ENCODE measurements at regions not wholly inside any gene's neighbourhood (a gene's known extent, or its start where the extent isn't known, plus 50 kb on each side); places are given as distances from the start of the nearest gene placed in this dataset.

DNA sequence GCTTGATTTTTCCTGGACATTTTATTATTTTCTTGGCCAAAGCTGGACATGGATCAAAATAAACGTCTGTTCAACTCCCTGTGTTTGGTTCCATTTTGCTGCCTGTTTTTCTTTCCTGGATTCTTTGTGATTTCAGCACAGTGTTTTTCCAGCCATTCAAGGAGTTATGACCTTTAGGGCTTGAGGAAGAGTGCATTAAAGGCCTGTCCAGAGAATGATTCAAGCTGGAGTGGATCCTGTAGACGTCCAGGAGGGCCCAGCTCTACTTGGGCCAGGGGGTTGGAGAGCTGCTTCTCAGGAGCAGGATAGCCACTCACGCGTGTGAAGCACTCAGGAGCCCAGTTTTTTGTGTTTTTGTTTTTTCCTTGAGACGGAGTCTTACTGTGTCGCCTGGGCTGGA lies 56.5 kb upstream of the IER3 start:
- H3K36me3 ChIP-seq (ENCODE audit: insufficient read depth, low read length) = no peaks in the 10 kb centered on the region
- no peaks in the 10 kb centered on the region for H3K9me3 ChIP-seq (ENCODE audit: low read depth, low read length)
- no peak for DNase-seq (ENCODE audit: low read depth, low spot score)
- H3K9ac ChIP-seq (ENCODE audit: insufficient read length) = no peak overlapping the region
- TF ChIP-seq POLR2AphosphoS5 (IDR thresholded peaks at IDR 0.05; ENCODE audit: borderline replicate concordance, low read depth, low read length) (no peak), FOXP2 (optimal IDR thresholded peaks at IDR 0.05; ENCODE audit: control extremely low read depth, extremely low read length, insufficient read depth) (no peak), EZH2 (IDR thresholded peaks at IDR 0.05) (no peak)
- H3K4me3 ChIP-seq = no peak overlapping the region
- no peak overlapping the region for H3K27ac ChIP-seq

DNA sequence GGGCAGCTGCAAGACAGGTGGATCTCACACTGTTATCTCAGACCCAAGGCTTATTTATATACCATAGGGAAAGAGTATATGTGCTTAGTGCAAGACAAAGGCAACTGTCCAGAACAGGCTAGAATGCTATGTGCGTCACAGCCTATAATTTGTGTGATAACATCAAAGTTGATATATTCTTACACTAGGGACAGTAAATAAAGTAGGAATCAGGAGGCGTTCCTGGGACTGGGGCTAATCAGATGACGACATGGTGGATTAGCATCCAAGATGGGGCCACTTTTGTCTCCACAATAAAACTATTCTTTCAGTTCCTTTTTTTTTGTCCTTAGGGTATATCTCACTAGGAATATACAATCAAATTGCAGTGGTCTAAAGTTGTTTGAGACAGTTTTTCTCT lies 54.9 kb upstream of the IER3 start:
- Histone ChIP-seq H3K9me3 (ENCODE audit: low read depth, low read length) (no peaks in the 10 kb centered on the region), H3K36me3 (ENCODE audit: insufficient read depth, low read length) (no peaks in the 10 kb centered on the region), H3K9ac (ENCODE audit: insufficient read length) (no peak overlapping the region), H3K27ac (no peak overlapping the region), H3K4me3 (no peak overlapping the region)
- DNase-seq (ENCODE audit: low read depth, low spot score) = no peak
- no peak for TF ChIP-seq EZH2 (IDR thresholded peaks at IDR 0.05)
- TF ChIP-seq FOXP2 (optimal IDR thresholded peaks at IDR 0.05; ENCODE audit: control extremely low read depth, extremely low read length, insufficient read depth) = no peak
- TF ChIP-seq POLR2AphosphoS5 (IDR thresholded peaks at IDR 0.05; ENCODE audit: borderline replicate concordance, low read depth, low read length) = no peak

DNA sequence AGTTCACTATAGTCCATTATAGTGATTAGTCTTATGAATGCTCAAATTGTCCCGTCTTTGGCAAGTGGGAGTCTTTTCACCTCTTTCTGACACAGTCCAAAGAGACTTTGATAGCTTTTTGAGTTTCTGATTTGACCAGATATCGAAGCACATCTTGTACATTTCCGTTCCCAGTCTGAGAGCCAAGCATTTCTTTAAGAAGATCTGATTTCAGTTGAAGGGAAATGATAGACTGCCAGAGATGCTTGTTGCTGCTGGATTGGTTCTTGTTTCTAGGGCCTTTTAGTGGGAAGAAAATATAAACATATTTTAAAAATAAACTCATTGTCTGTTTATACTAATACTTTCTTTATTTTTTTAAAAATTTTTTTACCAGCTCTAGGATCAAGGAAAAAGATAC lies 54.1 kb upstream of the IER3 start:
- DNase-seq (ENCODE audit: low read depth, low spot score) = no peak
- no peaks in the 10 kb centered on the region for H3K9me3 ChIP-seq (ENCODE audit: low read depth, low read length)
- H3K36me3 ChIP-seq (ENCODE audit: insufficient read depth, low read length) = no peaks in the 10 kb centered on the region
- TF ChIP-seq POLR2AphosphoS5 (IDR thresholded peaks at IDR 0.05; ENCODE audit: borderline replicate concordance, low read depth, low read length) = no peak
- TF ChIP-seq FOXP2 (optimal IDR thresholded peaks at IDR 0.05; ENCODE audit: control extremely low read depth, extremely low read length, insufficient read depth) = no peak
- no peak for TF ChIP-seq EZH2 (IDR thresholded peaks at IDR 0.05)
- no peak overlapping the region for H3K9ac ChIP-seq (ENCODE audit: insufficient read length)
- no peak overlapping the region for H3K27ac ChIP-seq
- H3K4me3 ChIP-seq = no peak overlapping the region

DNA sequence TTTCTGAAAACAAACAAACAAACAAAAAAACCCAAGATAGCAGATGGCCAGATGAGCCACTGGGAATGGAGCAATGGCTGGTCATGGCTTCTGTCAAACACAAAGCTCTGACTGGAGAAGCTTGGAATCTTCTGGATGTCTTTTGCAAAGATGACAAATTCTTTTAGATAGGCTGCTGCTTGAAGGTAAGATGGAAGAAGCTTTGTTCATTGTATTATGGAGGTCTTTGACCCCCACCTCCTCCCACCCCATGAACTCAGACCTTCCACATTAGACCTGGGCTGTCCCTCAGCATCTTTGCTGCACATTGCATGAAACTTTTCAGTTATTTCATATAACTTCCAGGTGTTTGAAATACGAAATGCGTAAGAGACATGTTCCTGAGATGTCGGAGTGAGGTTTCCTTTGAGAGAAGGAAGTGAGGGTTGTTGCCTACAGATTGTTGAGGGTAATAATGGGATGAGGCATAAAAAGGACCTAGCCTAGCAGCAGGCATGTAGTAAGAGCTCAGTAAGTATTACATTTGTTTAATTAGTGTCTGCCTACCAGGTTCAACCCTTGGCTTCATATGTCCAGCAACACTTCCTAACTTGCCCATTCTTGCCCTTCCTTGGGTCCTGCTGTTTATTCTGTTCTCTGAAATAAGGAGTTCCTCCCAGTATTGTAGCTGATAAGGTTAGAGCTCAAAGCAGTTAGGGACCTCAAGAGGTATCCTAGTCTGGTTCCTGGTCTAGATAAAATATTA lies 51.4 kb upstream of the IER3 start:
- H3K27ac ChIP-seq = no peak overlapping the region
- H3K4me3 ChIP-seq = no peak overlapping the region
- DNase-seq (ENCODE audit: low read depth, low spot score) = no peak
- H3K9ac ChIP-seq (ENCODE audit: insufficient read length) = no peak overlapping the region
- no peak for TF ChIP-seq FOXP2 (optimal IDR thresholded peaks at IDR 0.05; ENCODE audit: control extremely low read depth, extremely low read length, insufficient read depth)
- no peak for TF ChIP-seq EZH2 (IDR thresholded peaks at IDR 0.05)
- TF ChIP-seq POLR2AphosphoS5 (IDR thresholded peaks at IDR 0.05; ENCODE audit: borderline replicate concordance, low read depth, low read length) = no peak
- no peaks in the 10 kb centered on the region for H3K36me3 ChIP-seq (ENCODE audit: insufficient read depth, low read length)
- no peaks in the 10 kb centered on the region for H3K9me3 ChIP-seq (ENCODE audit: low read depth, low read length)
